ENCODE measurements at regions not wholly inside any gene's neighbourhood (a gene's known extent, or its start where the extent isn't known, plus 50 kb on each side); places are given as distances from the start of the nearest gene placed in this dataset.
"Not testable (repeated sequence)": the region's sequence is repeated elsewhere in the genome, so short reads cannot be mapped to it uniquely, and the experiment has no call there.

DNA sequence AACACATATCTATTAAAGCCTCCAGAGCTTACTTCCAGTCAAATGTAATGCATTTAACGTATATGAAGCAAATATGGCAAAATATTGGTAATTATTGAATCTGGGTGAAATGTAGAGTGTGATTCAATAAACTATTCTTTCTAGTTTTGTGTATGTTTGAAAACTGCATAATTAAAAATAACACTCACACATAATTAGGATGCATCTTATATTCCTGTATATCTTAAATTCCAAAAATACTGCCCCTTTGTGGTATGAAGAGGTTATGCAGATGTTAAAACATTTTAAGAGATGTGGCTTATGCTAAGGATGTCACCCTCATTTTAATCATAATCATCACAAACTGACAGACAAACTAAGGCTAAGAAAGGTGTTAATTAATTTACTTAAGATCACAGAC lies 182.9 kb downstream of the COX18 start (continued):
- TF ChIP-seq, protein P1, sequence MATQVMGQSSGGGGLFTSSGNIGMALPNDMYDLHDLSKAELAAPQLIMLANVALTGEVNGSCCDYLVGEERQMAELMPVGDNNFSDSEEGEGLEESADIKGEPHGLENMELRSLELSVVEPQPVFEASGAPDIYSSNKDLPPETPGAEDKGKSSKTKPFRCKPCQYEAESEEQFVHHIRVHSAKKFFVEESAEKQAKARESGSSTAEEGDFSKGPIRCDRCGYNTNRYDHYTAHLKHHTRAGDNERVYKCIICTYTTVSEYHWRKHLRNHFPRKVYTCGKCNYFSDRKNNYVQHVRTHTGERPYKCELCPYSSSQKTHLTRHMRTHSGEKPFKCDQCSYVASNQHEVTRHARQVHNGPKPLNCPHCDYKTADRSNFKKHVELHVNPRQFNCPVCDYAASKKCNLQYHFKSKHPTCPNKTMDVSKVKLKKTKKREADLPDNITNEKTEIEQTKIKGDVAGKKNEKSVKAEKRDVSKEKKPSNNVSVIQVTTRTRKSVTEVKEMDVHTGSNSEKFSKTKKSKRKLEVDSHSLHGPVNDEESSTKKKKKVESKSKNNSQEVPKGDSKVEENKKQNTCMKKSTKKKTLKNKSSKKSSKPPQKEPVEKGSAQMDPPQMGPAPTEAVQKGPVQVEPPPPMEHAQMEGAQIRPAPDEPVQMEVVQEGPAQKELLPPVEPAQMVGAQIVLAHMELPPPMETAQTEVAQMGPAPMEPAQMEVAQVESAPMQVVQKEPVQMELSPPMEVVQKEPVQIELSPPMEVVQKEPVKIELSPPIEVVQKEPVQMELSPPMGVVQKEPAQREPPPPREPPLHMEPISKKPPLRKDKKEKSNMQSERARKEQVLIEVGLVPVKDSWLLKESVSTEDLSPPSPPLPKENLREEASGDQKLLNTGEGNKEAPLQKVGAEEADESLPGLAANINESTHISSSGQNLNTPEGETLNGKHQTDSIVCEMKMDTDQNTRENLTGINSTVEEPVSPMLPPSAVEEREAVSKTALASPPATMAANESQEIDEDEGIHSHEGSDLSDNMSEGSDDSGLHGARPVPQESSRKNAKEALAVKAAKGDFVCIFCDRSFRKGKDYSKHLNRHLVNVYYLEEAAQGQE (IDR thresholded peaks at IDR 0.05; ENCODE audit: borderline replicate concordance) = peak; percentile 24; the same call in 1 of the 2 replicates
- TF ChIP-seq, protein P1 (CRISPR knock-in tag; IDR thresholded peaks at IDR 0.05; ENCODE audit: low read depth) = no peak
- TF ChIP-seq SMC3 (conservative IDR thresholded peaks at IDR 0.05; ENCODE audit: insufficient read depth, low read depth, low read length) (0 out of 2 replicates have a peak, but pooled peaks have one; percentile 33), CSDE1 (IDR thresholded peaks at IDR 0.05) (no peak)

DNA sequence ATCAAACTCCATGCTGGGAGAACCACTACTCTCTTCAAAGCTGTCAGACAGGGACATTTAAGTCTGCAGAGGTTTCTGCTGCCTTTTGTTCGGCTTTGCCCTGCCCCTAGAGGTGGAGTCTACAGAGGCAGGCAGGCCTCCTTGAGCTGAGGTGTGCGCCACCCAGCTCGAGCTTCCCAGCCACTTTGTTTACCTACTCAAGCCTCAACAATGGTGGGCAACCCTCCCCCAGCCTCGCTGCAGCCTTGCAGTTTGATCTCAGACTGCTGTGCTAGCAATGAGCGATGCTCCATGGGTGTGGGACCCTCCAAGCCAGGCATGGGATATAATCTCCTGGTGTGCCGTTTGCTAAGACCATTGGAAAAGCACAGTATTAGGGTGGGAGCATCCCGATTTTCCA lies 185.3 kb downstream of the COX18 start:
- H3K9me1 ChIP-seq (ENCODE audit: control insufficient read depth, insufficient read depth, low read length); POLR2A ChIA-PET; H4K20me1 ChIP-seq (replicated peaks; ENCODE audit: control insufficient read depth, insufficient read depth, low read length); DNase-seq (ENCODE audit: extremely low read depth in 1 of 4, low spot score in 3 of 4); H3K27ac ChIP-seq (ENCODE audit: extremely low read depth, low read depth, low read length); H3K27me3 ChIP-seq (ENCODE audit: control insufficient read depth in 2 of 2, insufficient read depth in 2 of 2, low read length in 2 of 2); ATAC-seq; H3K4me3 ChIP-seq; H3K9ac ChIP-seq (ENCODE audit: insufficient read depth in 1 of 2, low read depth in 2 of 2, low read length in 2 of 2); H3K36me3 ChIP-seq (ENCODE audit: control insufficient read depth, insufficient read depth, low read length); in situ Hi-C loops (cut with MboI); H2AFZ ChIP-seq (ENCODE audit: low read depth, low read length); H3K4me1 ChIP-seq (replicated peaks in 1 of 2; ENCODE audit: control insufficient read depth in 2 of 2, insufficient read depth in 2 of 2, low read length in 2 of 2); FAIRE-seq; H3K9me3 ChIP-seq (replicated peaks; ENCODE audit: control insufficient read depth, insufficient read depth, low read depth, low read length); H3K4me2 ChIP-seq (ENCODE audit: insufficient read depth, low read length); H3K79me2 ChIP-seq (ENCODE audit: control insufficient read depth, insufficient read depth, low read length); BruUV-seq (replicated peaks); CTCF ChIA-PET (ENCODE audit: low intra/inter-chr PET ratio); intact Hi-C loops (cut with micrococcal nuclease): not testable (repeated sequence)
- 6% methylated on average over 6 of the region's 7 CpGs for WGBS (ENCODE audit: insufficient coverage, low coverage, missing lambda C conversion rate)
